Chondrocyte (in vitro differentiated cells): ENCODE measurements at regions not wholly inside any gene's neighbourhood (a gene's known extent, or its start where the extent isn't known, plus 50 kb on each side); places are given as distances from the start of the nearest gene placed in this dataset.

Source experiments
- DNase-seq: peaks from one replicate; pipeline ENCODE4 v3.0.0; 2021; ENCODE audit warnings: mixed read lengths, low spot score
- H3K27ac Mint-ChIP-seq: one replicate; pipeline ENCODE4 v1.8.0; 2021; ENCODE audit warnings: mild to moderate bottlenecking, moderate library complexity, mixed read lengths; ENCODE audit not compliant: unreplicated experiment
- H3K27me3 Mint-ChIP-seq: 2 replicates; pipeline ENCODE4 v1.8.0; 2021; ENCODE audit warnings: low read depth, mixed read lengths
- H3K36me3 Mint-ChIP-seq: 2 replicates; pipeline ENCODE4 v1.8.0; 2021; ENCODE audit warnings: low read depth, mixed read lengths
- H3K4me1 Mint-ChIP-seq: 2 replicates; pipeline ENCODE4 v1.8.0; 2021; ENCODE audit warnings: low read depth, mild to moderate bottlenecking, mixed read lengths
- H3K4me3 Mint-ChIP-seq: one replicate; pipeline ENCODE4 v1.8.0; 2021; ENCODE audit warnings: mild to moderate bottlenecking, moderate library complexity, mixed read lengths; ENCODE audit not compliant: unreplicated experiment
- H3K9me3 Mint-ChIP-seq: 2 replicates; pipeline ENCODE4 v1.8.0; 2021; ENCODE audit warnings: low read depth, mixed read lengths
- TF ChIP-seq, protein P1 (sequence below): fragments of 200-600 bp; sonication (generic); IDR thresholded peaks from 2 replicates; pipeline ENCODE4 v1.5.0; 2021; ENCODE audit warnings: antibody characterized with exemption, mild to moderate bottlenecking, moderate library complexity

DNA sequence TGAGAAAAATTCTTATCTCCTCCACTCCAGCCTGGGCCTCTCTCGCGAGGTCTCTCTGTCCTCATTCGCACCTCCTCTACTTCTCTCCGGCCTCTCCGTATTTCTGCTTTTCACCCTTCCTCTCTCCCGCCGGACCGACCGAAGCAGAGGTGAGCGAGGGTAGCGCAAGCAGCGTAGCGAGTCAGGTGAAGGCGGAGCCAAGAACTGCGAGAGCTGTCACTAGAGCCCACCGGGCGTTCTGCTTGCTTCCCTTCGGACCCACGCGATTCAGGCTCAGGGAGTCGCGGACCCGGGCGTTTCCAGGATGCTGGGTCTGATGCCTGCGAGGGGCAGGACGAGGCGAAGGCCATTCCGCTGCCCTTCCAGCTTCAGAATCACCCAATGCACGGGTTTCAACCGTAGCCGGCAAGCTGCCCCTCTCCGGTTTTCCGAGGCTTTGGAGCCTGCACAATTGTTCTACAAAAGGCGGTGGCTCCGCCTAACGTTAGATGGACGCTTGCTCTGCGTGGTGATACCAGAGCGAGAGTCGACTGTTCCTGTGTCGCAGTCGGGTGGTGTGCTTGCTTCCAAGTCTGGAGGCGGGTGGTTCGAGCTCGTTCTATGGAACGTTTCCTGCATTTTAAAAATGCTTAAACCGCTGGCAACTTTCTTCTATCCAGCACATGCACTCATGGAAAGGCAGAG is 310.2 kb downstream of the FAM72C start:
- DNase-seq: no peak
- Mint-ChIP-seq H3K36me3 (no peaks in the 10 kb centered on the region), H3K4me1 (no peaks in the 10 kb centered on the region), H3K27ac (no peak overlapping the region), H3K4me3 (no peak overlapping the region), H3K9me3 (peaks cover 65% of the 10 kb centered on the region), H3K27me3 (no peaks in the 10 kb centered on the region)
- TF ChIP-seq, protein P1, sequence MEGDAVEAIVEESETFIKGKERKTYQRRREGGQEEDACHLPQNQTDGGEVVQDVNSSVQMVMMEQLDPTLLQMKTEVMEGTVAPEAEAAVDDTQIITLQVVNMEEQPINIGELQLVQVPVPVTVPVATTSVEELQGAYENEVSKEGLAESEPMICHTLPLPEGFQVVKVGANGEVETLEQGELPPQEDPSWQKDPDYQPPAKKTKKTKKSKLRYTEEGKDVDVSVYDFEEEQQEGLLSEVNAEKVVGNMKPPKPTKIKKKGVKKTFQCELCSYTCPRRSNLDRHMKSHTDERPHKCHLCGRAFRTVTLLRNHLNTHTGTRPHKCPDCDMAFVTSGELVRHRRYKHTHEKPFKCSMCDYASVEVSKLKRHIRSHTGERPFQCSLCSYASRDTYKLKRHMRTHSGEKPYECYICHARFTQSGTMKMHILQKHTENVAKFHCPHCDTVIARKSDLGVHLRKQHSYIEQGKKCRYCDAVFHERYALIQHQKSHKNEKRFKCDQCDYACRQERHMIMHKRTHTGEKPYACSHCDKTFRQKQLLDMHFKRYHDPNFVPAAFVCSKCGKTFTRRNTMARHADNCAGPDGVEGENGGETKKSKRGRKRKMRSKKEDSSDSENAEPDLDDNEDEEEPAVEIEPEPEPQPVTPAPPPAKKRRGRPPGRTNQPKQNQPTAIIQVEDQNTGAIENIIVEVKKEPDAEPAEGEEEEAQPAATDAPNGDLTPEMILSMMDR: no peak

DNA sequence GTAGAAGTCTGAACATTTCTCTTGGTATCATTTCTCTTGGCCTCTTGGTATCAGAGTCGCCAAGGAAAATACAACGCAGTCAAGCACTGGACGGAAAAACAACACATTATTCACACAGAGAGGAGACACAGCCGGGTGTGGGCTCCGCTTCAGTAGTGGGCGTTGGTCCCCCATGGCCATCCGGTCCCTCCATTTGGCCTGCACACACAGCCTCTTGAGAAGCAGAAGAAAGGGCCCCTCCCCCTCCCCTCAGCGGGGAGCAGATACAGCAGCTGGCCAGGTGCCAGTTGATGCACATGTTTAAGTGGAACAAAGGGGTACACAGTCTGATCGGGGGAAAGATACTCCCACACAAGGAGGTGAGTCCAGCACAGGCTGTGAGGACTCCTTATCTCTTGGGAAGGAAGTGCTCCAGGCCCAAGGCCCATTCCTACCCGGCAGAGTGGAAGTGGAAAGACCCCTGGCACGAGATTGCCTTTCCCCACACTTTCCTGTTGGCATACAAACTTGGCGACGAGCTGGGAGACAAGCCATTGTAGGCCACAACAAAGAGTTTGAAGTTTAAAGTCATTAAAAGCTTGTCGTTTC is 311.3 kb downstream of the FAM72C start:
- TF ChIP-seq, protein P1: no peak
- Mint-ChIP-seq H3K27ac (no peak overlapping the region), H3K4me3 (no peak overlapping the region), H3K36me3 (no peaks in the 10 kb centered on the region), H3K4me1 (no peaks in the 10 kb centered on the region), H3K9me3 (peaks cover 69% of the 10 kb centered on the region), H3K27me3 (no peaks in the 10 kb centered on the region)
- DNase-seq: no peak

DNA sequence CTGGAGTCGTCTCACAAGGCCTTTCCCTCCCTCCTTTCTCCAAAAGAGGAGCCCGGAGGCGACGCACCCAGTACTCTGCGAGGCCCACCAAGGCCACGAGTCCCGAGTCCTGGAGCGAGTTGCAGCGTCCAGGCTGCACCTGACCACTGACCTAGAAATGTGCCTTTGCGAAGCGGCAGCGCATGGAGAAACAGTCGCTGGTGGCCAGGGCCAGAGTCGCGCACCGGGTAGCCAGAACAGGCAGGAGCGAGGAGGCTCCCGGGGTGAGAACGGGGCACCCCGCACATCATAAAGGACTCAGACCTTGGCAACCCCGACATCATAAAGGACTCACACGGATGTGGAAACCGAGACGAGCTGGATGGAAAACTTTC is 318.4 kb downstream of the FAM72C start:
- TF ChIP-seq, protein P1: no peak
- no peak overlapping the region for H3K27ac Mint-ChIP-seq
- no peaks in the 10 kb centered on the region for H3K36me3 Mint-ChIP-seq
- peaks cover 69% of the 10 kb centered on the region for H3K9me3 Mint-ChIP-seq
- no peak overlapping the region for H3K4me3 Mint-ChIP-seq
- no peak for DNase-seq
- no peaks in the 10 kb centered on the region for H3K4me1 Mint-ChIP-seq
- H3K27me3 Mint-ChIP-seq: no peaks in the 10 kb centered on the region

GRCh38 chr1:143652744-143653428 is 318.9 kb downstream of the FAM72C start:
- TF ChIP-seq, protein P1: no peak
- no peak for DNase-seq
- Mint-ChIP-seq H3K36me3 (no peaks in the 10 kb centered on the region), H3K27ac (no peak overlapping the region), H3K4me1 (no peaks in the 10 kb centered on the region), H3K9me3 (peaks cover 66% of the 10 kb centered on the region), H3K4me3 (no peak overlapping the region), H3K27me3 (no peaks in the 10 kb centered on the region)

- Mint-ChIP-seq H3K4me1 (no peaks in the 10 kb centered on the region), H3K27ac (no peak overlapping the region), H3K9me3 (peaks cover 61% of the 10 kb centered on the region), H3K36me3 (no peaks in the 10 kb centered on the region), H3K27me3 (no peaks in the 10 kb centered on the region), H3K4me3 (no peak overlapping the region)
- TF ChIP-seq, protein P1: no peak
- no peak for DNase-seq
Observed at GRCh38 chr1:143652187-143652586, 319.6 kb downstream of the FAM72C start.
